WI38 (cell line): ENCODE measurements at regions not wholly inside any gene's neighbourhood (a gene's known extent, or its start where the extent isn't known, plus 50 kb on each side); places are given as distances from the start of the nearest gene placed in this dataset.

ENCODE experiments used
- H3K4me3 ChIP-seq: 2 replicates; pipeline ENCODE4 v1.5.1; 2011; ENCODE audit warnings: low read depth, mild to moderate bottlenecking, control low read depth, low read length
- TF ChIP-seq, protein P1 (sequence below): IDR thresholded peaks from 2 replicates; pipeline ENCODE4 v1.5.1; 2012; ENCODE audit warnings: low read depth, mild to moderate bottlenecking, control low read depth, low read length

- TF ChIP-seq, protein P1, sequence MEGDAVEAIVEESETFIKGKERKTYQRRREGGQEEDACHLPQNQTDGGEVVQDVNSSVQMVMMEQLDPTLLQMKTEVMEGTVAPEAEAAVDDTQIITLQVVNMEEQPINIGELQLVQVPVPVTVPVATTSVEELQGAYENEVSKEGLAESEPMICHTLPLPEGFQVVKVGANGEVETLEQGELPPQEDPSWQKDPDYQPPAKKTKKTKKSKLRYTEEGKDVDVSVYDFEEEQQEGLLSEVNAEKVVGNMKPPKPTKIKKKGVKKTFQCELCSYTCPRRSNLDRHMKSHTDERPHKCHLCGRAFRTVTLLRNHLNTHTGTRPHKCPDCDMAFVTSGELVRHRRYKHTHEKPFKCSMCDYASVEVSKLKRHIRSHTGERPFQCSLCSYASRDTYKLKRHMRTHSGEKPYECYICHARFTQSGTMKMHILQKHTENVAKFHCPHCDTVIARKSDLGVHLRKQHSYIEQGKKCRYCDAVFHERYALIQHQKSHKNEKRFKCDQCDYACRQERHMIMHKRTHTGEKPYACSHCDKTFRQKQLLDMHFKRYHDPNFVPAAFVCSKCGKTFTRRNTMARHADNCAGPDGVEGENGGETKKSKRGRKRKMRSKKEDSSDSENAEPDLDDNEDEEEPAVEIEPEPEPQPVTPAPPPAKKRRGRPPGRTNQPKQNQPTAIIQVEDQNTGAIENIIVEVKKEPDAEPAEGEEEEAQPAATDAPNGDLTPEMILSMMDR, result no peak
- H3K4me3 ChIP-seq, result no peak overlapping the region
Observed at GRCh38 chr4:33407496-33407895, 2687.3 kb downstream of the PCDH7 start.

DNA sequence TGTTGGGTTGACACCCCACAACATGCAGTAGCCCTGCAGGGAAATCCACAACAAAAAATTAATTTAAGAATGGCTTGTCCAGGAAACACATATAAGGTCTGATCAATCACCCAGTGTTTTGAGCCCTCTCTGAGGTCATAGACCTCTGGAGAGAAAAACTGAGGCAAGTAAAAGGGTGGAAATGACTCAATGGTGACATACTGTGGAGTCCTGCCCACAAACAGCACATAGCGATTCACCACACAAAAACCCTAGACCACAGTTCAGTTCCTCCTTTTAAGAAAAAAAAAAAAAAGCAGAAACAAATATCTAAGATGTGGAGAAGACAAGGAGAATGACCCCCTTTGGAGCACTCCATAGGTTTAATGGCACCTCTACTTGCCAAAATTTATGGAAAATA lies 2691.0 kb downstream of the PCDH7 start:
- H3K4me3 ChIP-seq, result no peak overlapping the region
- TF ChIP-seq, protein P1, result no peak

DNA sequence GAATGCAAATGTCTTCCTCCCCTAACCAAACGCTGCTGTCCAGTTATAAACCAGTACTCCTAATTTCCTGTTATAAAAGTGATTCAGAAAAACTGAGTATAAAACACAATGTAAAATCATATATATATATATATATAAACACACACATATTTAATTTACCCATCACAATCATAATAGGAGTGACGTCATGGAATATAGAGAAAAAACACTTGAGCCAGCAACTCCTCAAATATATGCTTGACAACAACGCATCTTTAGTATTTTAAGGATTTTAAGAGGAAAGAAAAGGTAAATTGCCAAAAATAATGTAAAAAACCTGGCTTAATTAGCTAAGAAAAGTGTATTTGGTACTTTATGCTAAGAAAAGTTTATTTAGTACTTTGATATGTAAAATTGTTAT lies 2701.7 kb downstream of the PCDH7 start:
- TF ChIP-seq, protein P1, result no peak
- H3K4me3 ChIP-seq, result no peak overlapping the region

GRCh38 chr4:33422656-33423055 lies 2702.5 kb downstream of the PCDH7 start:
- TF ChIP-seq, protein P1, result no peak
- H3K4me3 ChIP-seq, result no peak overlapping the region

GRCh38 chr4:33425936-33426335 lies 2705.8 kb downstream of the PCDH7 start:
- no peak overlapping the region for H3K4me3 ChIP-seq
- TF ChIP-seq, protein P1, result no peak

GRCh38 chr4:33427676-33428075 lies 2707.5 kb downstream of the PCDH7 start:
- TF ChIP-seq, protein P1, result no peak
- H3K4me3 ChIP-seq, result no peak overlapping the region

DNA sequence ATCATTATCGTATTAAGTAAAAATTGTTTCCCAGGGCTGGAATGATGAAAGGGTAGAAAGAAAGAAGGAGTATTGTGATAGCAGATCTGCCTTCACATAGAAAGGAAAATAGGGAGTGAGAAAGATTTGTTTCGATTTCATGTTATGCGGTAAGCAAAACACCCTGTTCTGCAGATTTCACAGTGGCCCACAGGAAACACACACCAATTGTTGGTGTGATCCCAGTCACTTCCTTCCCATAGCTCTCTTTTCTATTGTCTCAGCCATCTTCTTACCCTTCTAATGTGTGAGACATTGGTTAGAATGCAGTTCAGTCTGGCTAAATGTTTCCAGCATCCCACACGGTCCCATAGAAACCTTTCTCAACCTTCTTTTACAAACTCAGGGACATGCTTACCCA lies 2709.8 kb downstream of the PCDH7 start:
- TF ChIP-seq, protein P1, result no peak
- no peak overlapping the region for H3K4me3 ChIP-seq
